Fibroblast of skin of back (primary cell): ENCODE measurements at regions not wholly inside any gene's neighbourhood (a gene's known extent, or its start where the extent isn't known, plus 50 kb on each side); places are given as distances from the start of the nearest gene placed in this dataset.

ENCODE experiments used
- DNase-seq: peaks from one replicate; pipeline ENCODE4 v3.0.0-alpha.2; 2013

DNA sequence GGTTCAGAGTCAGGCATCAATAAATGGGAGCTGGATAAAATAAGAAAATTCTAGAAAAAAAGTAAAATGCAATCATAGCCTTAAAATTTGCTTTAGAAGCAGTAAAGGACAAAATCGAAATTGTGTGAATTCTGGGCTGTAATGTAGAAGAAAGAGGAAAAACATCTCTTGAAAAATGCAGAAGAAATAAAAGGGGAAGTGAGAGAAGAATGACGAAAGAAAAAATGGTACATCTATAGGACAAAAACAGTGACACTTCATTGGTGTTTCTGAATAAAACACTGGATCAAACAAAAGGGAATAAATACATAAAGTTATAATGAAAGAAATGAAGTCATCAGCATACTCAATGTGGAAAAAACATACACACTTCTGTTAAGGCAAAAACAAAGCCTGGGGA is 642.3 kb downstream of the ACTL7B start:
- DNase-seq, result no peak

DNA sequence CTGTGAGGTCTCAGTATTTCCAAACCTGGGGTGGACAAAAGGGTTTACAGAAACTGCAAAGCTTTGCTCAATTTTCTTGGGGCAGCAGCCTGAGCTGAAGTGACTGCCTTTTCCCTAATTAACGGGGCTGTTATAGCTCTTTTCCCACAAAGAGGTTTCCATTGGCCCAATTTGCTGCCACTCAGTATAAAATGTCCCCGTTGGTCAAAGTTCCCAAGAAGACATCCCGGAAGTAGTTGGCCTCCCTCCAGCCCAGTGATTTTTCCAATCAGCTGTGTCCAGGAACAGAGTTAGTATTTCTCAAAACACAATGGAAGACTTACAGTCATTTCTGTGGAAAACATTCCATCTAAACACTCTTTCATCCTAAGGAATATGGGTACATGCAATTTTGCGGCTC is 643.6 kb downstream of the ACTL7B start:
- DNase-seq, result no peak

DNA sequence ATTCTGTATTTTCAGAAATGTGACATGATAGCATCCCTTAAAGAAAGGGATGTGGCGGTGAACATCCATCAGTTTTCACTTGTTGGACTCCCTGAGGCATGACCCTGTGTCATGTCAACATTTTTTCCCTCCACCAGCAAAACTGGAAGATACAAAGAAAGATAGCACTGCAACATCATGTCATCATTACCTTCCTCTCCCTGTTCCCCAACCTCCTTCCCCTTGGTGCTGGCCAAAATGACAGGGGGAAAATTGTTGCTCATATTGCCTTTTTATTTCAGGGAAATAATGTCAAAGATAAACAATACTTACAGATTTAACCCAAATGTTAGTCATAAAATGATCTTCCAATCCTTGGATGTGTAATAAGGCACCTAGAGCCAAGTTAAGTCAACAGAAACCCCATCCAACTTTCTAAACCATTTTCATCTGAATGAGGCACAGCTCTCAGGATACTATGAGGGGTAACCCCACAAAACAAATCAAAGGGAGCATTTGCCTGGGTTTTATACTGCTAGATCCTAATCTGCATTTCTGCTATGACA is 644.3 kb downstream of the ACTL7B start:
- DNase-seq, result no peak

DNA sequence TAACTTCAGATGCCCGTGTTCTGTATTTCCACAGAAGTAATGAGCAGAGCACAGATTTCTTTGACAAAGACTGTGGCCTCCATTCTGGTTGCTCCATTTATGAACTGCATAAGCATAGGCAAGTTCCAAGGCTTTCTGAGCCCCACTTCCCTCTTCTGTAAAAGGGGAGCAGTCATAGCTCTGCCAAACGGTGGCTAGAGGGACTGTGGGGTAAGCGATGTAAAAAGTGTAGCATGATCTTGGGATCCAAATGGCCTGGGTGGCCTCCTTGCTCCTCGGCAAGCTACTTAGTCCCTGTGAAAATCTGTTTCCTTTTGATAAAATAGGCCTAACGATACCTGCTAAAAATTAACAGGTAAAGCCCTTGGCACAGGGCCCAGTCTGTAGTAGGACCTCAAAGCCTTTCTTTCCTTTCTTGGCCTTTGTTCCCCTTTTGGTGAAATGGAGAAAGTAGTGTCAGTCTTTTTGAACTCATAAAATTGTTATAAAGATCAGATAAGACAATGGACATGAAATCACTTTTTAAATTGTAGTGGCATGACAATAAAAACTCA is 646.6 kb downstream of the ACTL7B start:
- DNase-seq, result no peak

DNA sequence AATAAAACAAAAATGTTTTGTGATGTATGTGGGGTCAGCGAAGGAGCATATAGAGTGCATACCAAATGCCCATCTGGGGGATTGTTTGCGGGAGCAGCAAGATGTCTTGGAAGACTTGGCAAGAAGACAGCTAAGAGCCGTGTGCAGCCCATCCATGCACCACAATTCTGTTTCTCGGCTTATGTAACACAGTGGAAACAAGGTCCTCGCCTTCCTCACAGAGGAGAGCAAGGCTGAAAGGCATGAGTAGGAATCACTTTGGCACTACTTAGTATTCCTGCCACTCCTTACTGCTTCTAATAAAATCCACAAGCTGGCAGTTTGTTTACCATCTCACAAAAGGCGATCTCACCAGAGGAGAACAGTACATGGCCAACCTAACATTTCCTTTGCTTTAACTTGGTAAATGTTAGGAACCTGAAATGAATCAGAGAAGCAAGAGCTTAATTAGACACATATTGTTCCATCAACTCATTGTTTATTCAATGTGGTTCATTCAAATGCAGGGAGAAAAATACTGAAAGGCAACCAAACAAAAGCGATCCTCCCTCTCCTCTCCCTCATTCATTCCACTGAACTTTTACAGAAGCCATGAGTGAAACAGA is 648.1 kb downstream of the ACTL7B start:
- peak; percentile 69 for DNase-seq

DNA sequence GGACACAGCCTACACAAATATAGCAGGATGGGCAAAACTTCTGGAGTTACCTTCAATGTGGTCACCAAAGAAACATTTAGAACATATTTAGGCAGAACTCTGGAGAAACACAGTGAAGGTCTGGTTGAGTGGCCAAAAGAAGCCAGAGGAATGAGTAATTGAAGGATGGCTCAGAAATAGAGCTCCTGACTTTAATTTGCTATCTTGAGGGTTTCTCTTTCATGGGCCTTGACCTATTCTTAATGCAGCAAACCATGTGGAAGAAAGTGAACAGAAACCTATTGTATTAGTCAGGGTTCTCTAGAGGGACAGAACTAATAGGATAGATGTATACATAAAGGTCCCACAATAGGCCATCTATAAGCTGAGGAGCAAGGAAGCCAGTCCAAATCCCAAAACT is 650.5 kb downstream of the ACTL7B start:
- DNase-seq, result no peak

GRCh38 chr9:108197899-108198298 is 657.9 kb downstream of the ACTL7B start:
- DNase-seq, result no peak

- DNase-seq, result no peak
Measured at GRCh38 chr9:108197008-108197365, 658.8 kb downstream of the ACTL7B start.

- DNase-seq, result no peak
Measured at GRCh38 chr9:108196332-108197007, 659.3 kb downstream of the ACTL7B start.

DNA sequence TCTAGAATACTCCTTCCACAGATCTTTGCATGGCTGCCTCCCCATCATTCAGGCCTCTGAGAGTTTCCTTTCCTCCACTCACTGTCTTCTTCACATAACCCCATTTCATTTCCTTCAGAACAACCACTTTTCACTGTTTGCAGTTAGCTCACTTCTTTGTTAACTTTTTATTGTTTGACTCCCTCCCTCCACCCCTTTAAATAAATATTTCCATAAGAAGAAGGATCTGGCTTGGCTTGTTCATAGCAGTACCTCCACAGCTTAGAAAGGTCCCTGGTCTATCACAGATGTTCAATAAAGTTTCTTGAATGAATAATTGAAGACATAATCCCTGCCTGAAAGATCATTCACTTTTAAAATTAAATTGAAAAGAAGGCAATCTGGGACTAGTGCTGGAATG is 661.6 kb downstream of the ACTL7B start:
- DNase-seq, result no peak

DNA sequence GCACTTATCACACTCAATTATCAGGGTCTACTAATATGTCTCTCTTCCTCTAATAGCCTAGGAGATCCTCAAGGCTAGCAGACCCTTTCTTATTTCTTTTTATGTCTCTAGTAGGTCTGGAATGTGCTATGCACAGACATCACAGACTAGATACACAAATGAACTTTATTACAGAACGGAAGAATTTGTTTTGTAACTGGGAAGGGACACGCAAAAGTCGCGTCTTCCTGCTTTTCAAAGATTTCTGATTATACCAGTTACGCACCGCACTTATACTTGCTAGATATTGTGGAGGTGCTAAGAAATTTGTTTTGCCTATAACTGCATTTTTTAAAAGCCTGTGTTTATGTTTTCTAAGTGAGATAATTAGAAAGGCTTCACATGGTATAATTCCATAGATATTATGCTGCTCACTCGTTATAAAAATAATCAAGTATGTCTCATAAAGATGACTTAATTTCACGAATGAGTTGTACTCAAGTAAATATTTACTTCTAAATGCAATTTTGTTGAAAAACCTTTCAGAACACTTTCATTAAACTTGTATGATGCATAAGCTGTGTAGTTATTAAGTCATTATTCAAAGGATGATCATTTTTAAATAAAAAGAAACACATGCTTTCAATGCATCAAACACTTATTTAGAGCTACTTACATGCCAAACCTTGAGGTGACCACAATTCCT is 662.6 kb downstream of the ACTL7B start:
- no peak for DNase-seq

DNA sequence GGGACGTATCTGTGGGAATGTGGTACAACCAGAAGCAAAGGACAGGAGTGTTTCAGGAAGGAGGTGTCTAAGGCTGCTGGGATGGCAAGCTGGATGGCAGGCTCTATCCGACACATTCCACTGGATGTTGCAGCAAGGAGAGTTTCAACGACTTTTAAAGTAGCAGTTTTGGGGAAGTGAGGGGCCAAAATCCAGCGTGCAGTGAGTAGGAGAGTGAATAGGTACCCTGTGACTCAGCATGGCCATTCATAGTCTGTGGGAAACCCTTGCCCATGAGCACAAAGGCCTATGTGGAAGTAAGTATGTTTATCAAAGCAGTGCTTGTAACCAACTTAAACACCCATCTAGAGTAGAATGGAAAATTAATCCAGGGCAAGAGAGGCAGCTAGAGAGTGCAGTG is 664.7 kb downstream of the ACTL7B start:
- DNase-seq, result no peak

DNA sequence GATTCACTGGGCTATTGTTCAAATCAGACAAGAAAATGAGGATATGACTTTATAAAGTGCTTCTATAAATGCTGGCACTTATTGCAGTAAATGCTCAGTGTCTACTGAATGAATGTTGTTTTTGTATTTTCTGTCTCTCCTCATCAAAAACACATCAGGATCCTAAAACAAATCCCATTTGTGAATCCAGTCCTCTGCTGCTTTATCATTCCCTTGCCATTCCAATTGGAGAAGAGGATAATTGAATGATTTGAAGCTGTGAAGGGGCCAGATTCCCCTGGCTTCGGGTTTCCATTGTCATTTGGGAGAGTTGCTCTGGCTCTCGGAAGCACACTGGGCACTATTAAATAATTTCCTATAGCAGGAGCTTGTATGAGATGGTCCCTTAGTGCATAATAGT is 666.8 kb downstream of the ACTL7B start:
- DNase-seq, result no peak

DNA sequence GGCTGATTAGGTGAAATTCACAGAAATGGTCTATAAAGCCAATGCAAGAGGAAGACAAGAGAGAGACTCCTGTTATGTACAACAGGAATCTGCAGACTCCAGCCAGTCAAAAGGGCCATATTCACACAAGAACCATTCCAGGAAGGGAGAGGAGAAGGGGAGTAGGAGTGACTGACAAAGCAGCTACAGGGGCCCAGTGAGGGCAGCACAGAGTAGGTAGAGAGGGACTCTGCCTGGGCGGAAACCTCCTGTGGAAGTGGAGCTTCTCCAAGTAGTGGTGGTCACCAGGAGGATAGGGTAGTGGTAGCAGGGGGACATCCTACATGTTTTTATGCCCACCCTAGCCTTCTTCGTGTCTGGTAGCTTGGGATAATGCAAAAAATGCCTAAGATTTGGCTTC is 667.3 kb downstream of the ACTL7B start:
- no peak for DNase-seq

- peak; percentile 67 for DNase-seq
Measured at GRCh38 chr9:108186642-108187395, 669.0 kb downstream of the ACTL7B start.

DNA sequence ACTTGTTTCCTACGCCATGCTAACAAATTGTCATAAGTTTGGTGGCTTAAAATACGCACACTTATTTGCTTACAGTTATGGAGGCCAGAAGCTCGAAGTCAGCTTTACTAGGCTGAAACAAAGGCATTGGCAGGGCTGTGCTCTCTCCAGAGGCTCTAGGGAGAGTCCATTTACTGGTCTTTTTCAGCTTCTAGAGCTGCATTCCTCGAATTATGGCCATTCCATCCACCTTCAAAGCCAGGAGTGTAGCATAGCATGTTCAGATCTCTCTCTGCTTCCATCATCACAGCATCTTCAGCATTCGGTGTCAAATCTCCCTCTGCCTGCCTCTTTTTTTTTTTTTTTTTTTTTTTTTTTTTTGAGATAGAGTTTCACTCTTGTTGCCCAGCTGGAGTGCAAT is 670.2 kb downstream of the ACTL7B start:
- no peak for DNase-seq

GRCh38 chr9:108184941-108185340 is 670.8 kb downstream of the ACTL7B start:
- peak; percentile 65 for DNase-seq

DNA sequence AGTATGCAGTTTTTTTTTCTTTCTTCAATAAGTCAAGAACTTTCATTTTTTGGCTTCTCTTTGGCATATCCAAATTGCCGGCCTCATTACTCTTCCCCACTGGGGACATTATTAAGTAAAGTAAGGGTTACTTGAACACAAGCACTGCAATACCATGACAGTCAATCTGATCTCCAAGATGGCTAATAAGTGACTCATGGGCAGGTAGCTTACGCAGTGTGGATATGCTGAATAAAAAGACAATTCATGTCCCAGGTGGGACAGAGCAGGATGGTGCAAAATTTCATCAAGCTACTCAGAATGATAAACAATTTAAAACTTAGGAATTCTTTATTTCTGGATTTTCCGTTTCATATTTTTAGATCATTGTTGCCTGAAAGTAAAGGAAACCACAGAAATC is 671.8 kb downstream of the ACTL7B start:
- no peak for DNase-seq

DNA sequence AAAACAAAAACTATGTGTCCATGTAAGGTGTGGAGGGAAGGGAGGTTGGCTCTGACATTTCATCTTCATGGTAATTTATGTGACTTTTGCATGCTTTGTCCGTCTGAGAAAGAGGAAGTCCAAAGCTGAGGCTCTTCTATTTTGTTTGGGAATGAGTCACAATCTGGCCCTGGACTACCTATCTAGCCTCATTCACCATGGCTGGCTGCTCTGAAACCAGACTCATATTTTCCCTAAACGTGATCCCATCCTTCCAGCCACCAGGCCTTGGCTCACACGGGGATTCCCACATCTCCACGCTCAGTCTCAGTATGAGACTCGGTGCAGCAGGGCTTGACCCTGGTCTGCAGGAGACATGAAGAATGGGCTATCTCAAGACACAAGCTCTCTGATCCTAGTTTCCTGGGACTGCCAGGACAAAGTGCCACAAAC is 672.8 kb downstream of the ACTL7B start:
- DNase-seq, result peak; percentile 73

GRCh38 chr9:108182270-108182669 is 673.5 kb downstream of the ACTL7B start:
- no peak for DNase-seq

GRCh38 chr9:108181441-108181840 is 674.3 kb downstream of the ACTL7B start:
- DNase-seq, result no peak

DNA sequence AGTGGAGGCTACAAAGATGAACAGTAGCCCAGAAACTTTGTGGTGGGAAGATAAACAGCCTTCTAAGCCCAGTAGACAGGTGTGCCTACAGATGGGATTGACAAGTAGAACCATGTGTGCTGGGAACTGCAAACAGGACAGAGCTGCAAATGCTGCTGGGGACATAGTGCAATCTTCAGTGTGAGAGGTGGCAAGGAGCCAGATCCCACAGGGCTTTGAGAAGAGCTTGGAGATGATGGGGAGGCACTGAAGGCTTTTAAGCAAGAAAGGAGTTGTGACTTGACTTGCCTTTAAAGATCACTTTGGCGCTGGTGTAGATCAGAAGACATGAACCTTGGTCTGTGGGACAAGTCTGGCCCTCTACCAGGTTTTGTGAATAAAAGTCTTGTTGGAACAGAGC is 675.2 kb downstream of the ACTL7B start:
- no peak for DNase-seq

DNA sequence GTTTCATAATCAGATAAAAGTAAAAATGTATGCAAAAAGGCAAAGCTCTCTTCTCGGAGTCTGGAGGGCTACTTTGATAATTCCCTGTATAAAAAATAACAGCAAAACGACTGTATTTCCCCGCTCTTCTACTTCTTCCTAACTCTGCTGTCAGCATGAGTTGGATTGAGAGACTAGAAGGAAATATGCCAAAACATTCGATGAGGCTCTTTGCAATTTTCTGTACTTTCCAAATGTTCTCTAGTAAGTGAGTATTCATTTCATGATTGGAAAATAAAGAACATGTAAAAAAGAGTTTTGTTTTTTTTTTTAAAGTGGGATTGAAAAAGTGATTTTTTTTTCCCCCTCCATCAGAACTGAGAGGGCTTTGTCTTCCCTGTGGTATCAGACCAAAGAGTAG is 677.5 kb downstream of the ACTL7B start:
- no peak for DNase-seq
